HG03103 (cell line): ENCODE measurements at regions not wholly inside any gene's neighbourhood (a gene's known extent, or its start where the extent isn't known, plus 50 kb on each side); places are given as distances from the start of the nearest gene placed in this dataset.
"Not testable (repeated sequence)": the region's sequence is repeated elsewhere in the genome, so short reads cannot be mapped to it uniquely, and the experiment has no call there.

Experiments
- ATAC-seq: cut with Tn5 transposase; IDR thresholded peaks from one replicate; pipeline ENCODE4 v1.9.1; 2021; ENCODE audit warnings: low read depth; ENCODE audit not compliant: unreplicated experiment

- no peak for ATAC-seq
Observed at GRCh38 chr5:63128761-63129160, 550.1 kb downstream of the LRRC70 start.

- no peak for ATAC-seq
Observed at GRCh38 chr5:63128018-63128417, 549.4 kb downstream of the LRRC70 start.

- no peak for ATAC-seq
Observed at GRCh38 chr5:63127054-63127453, 548.4 kb downstream of the LRRC70 start.

GRCh38 chr5:63125862-63126261 lies 547.2 kb downstream of the LRRC70 start:
- peak; percentile 79 for ATAC-seq

GRCh38 chr5:63125392-63125791 lies 546.8 kb downstream of the LRRC70 start:
- no peak for ATAC-seq

- ATAC-seq, result no peak
Observed at GRCh38 chr5:63124266-63124665, 545.6 kb downstream of the LRRC70 start.

- ATAC-seq, result no peak
Observed at GRCh38 chr5:63121471-63121870, 542.9 kb downstream of the LRRC70 start.

GRCh38 chr5:63118221-63118620 lies 539.6 kb downstream of the LRRC70 start:
- no peak for ATAC-seq

- no peak for ATAC-seq
Observed at GRCh38 chr5:63111891-63112290, 533.3 kb downstream of the LRRC70 start.

- ATAC-seq, result no peak
Observed at GRCh38 chr5:63101870-63102269, 523.3 kb downstream of the LRRC70 start.

GRCh38 chr5:63097286-63097685 lies 518.7 kb downstream of the LRRC70 start:
- ATAC-seq, result no peak

GRCh38 chr5:63094730-63095129 lies 516.1 kb downstream of the LRRC70 start:
- ATAC-seq, result no peak

- no peak for ATAC-seq
Observed at GRCh38 chr5:63089147-63089546, 510.5 kb downstream of the LRRC70 start.

GRCh38 chr5:63085561-63085960 lies 506.9 kb downstream of the LRRC70 start:
- ATAC-seq, result no peak

GRCh38 chr5:63083689-63084088 lies 505.1 kb downstream of the LRRC70 start:
- ATAC-seq, result not testable (repeated sequence)

GRCh38 chr5:63081402-63081801 lies 502.8 kb downstream of the LRRC70 start:
- ATAC-seq, result no peak

- ATAC-seq, result no peak
Observed at GRCh38 chr5:63070001-63070400, 491.4 kb downstream of the LRRC70 start.

- ATAC-seq, result no peak
Observed at GRCh38 chr5:63055421-63055820, 476.8 kb downstream of the LRRC70 start.

- ATAC-seq, result no peak
Observed at GRCh38 chr5:63053019-63053638, 474.5 kb downstream of the LRRC70 start.

- ATAC-seq, result no peak
Observed at GRCh38 chr5:63050916-63051315, 472.3 kb downstream of the LRRC70 start.

GRCh38 chr5:63049935-63050334 lies 471.3 kb downstream of the LRRC70 start:
- ATAC-seq, result no peak

- ATAC-seq, result no peak
Observed at GRCh38 chr5:63043792-63044191, 465.2 kb downstream of the LRRC70 start.

- ATAC-seq, result no peak
Observed at GRCh38 chr5:63032343-63032742, 453.7 kb downstream of the LRRC70 start.
